MG63 (cell line): ENCODE measurements at regions not wholly inside any gene's neighbourhood (a gene's known extent, or its start where the extent isn't known, plus 50 kb on each side); places are given as distances from the start of the nearest gene placed in this dataset.

ENCODE experiments used
- DNase-seq: peaks from one replicate; pipeline ENCODE4 v3.0.0-alpha.2; 2020
- H3K27me3 ChIP-seq: fragments of 250-450 bp; sonication (Bioruptor Pico); 2 replicates; pipeline ENCODE4 v1.5.1; 2020; ENCODE audit warnings: mild to moderate bottlenecking, moderate library complexity
- H3K36me3 ChIP-seq: fragments of 250-450 bp; sonication (Bioruptor Pico); 2 replicates; pipeline ENCODE4 v1.5.1; 2020; ENCODE audit warnings: mild to moderate bottlenecking, moderate library complexity
- H3K4me3 ChIP-seq: fragments of 250-450 bp; sonication (Bioruptor Pico); 2 replicates; pipeline ENCODE4 v1.5.1; 2020; ENCODE audit warnings: mild to moderate bottlenecking, moderate library complexity
- H3K9me3 ChIP-seq: fragments of 250-450 bp; sonication (Bioruptor Pico); 2 replicates; pipeline ENCODE4 v1.5.1; 2020; ENCODE audit warnings: mild to moderate bottlenecking, moderate library complexity

GRCh38 chr13:72657379-72657778 is 70.0 kb downstream of the MZT1 start:
- Histone ChIP-seq H3K4me3 (no peak overlapping the region), H3K36me3 (no peaks in the 10 kb centered on the region), H3K27me3 (no peaks in the 10 kb centered on the region), H3K9me3 (no peaks in the 10 kb centered on the region)
- DNase-seq = no peak

- no peaks in the 10 kb centered on the region for H3K36me3 ChIP-seq
- H3K27me3 ChIP-seq = no peaks in the 10 kb centered on the region
- no peak for DNase-seq
- no peaks in the 10 kb centered on the region for H3K9me3 ChIP-seq
- H3K4me3 ChIP-seq = no peak overlapping the region
Measured at GRCh38 chr13:72656357-72656756, 71.1 kb downstream of the MZT1 start.

- DNase-seq = no peak
- Histone ChIP-seq H3K36me3 (no peaks in the 10 kb centered on the region), H3K4me3 (no peak overlapping the region), H3K27me3 (peaks cover 4% of the 10 kb centered on the region; the same call in 1 of the 2 replicates), H3K9me3 (no peaks in the 10 kb centered on the region)
Measured at GRCh38 chr13:72653506-72653905, 73.9 kb downstream of the MZT1 start.

- H3K9me3 ChIP-seq = no peaks in the 10 kb centered on the region
- no peak overlapping the region for H3K4me3 ChIP-seq
- H3K36me3 ChIP-seq = no peaks in the 10 kb centered on the region
- peaks cover 4% of the 10 kb centered on the region; the same call in 1 of the 2 replicates for H3K27me3 ChIP-seq
- DNase-seq = no peak
Measured at GRCh38 chr13:72652681-72653080, 74.7 kb downstream of the MZT1 start.

- Histone ChIP-seq H3K36me3 (no peaks in the 10 kb centered on the region), H3K4me3 (no peak overlapping the region), H3K27me3 (peaks cover 4% of the 10 kb centered on the region; the same call in 1 of the 2 replicates), H3K9me3 (no peaks in the 10 kb centered on the region)
- DNase-seq = no peak
Measured at GRCh38 chr13:72651144-72651543, 76.3 kb downstream of the MZT1 start.

GRCh38 chr13:72650051-72650700 is 77.3 kb downstream of the MZT1 start:
- Histone ChIP-seq H3K27me3 (peaks cover 4% of the 10 kb centered on the region; the same call in 1 of the 2 replicates), H3K4me3 (no peak overlapping the region), H3K9me3 (no peaks in the 10 kb centered on the region), H3K36me3 (no peaks in the 10 kb centered on the region)
- DNase-seq = no peak

- no peak overlapping the region for H3K4me3 ChIP-seq
- peaks cover 4% of the 10 kb centered on the region; the same call in 1 of the 2 replicates for H3K27me3 ChIP-seq
- DNase-seq = no peak
- H3K9me3 ChIP-seq = no peaks in the 10 kb centered on the region
- H3K36me3 ChIP-seq = no peaks in the 10 kb centered on the region
Measured at GRCh38 chr13:72648513-72649065, 78.8 kb downstream of the MZT1 start.

GRCh38 chr13:72647422-72647821 is 80.0 kb downstream of the MZT1 start:
- no peaks in the 10 kb centered on the region for H3K9me3 ChIP-seq
- H3K27me3 ChIP-seq = peaks cover 4% of the 10 kb centered on the region; the same call in 1 of the 2 replicates
- no peak for DNase-seq
- H3K4me3 ChIP-seq = no peak overlapping the region
- H3K36me3 ChIP-seq = no peaks in the 10 kb centered on the region

- H3K27me3 ChIP-seq = peaks cover 4% of the 10 kb centered on the region; the same call in 1 of the 2 replicates
- H3K4me3 ChIP-seq = no peak overlapping the region
- no peaks in the 10 kb centered on the region for H3K36me3 ChIP-seq
- H3K9me3 ChIP-seq = no peaks in the 10 kb centered on the region
- DNase-seq = no peak
Measured at GRCh38 chr13:72645521-72645920, 81.9 kb downstream of the MZT1 start.

GRCh38 chr13:72643311-72643989 is 84.0 kb downstream of the MZT1 start:
- no peaks in the 10 kb centered on the region for H3K27me3 ChIP-seq
- H3K4me3 ChIP-seq = no peak overlapping the region
- no peaks in the 10 kb centered on the region for H3K9me3 ChIP-seq
- peak; percentile 17 for DNase-seq
- H3K36me3 ChIP-seq = no peaks in the 10 kb centered on the region

- no peaks in the 10 kb centered on the region for H3K9me3 ChIP-seq
- no peak for DNase-seq
- no peaks in the 10 kb centered on the region for H3K27me3 ChIP-seq
- no peak overlapping the region for H3K4me3 ChIP-seq
- no peaks in the 10 kb centered on the region for H3K36me3 ChIP-seq
Measured at GRCh38 chr13:72639377-72639776, 88.1 kb downstream of the MZT1 start.

GRCh38 chr13:72638059-72638815 is 89.2 kb downstream of the MZT1 start:
- H3K27me3 ChIP-seq = no peaks in the 10 kb centered on the region
- H3K9me3 ChIP-seq = no peaks in the 10 kb centered on the region
- H3K4me3 ChIP-seq = no peak overlapping the region
- no peaks in the 10 kb centered on the region for H3K36me3 ChIP-seq
- no peak for DNase-seq

- Histone ChIP-seq H3K9me3 (no peaks in the 10 kb centered on the region), H3K4me3 (no peak overlapping the region), H3K36me3 (no peaks in the 10 kb centered on the region), H3K27me3 (no peaks in the 10 kb centered on the region)
- DNase-seq = no peak
Measured at GRCh38 chr13:72637561-72637960, 89.9 kb downstream of the MZT1 start.

GRCh38 chr13:72634859-72635258 is 92.6 kb downstream of the MZT1 start:
- Histone ChIP-seq H3K4me3 (no peak overlapping the region), H3K36me3 (no peaks in the 10 kb centered on the region), H3K27me3 (no peaks in the 10 kb centered on the region), H3K9me3 (no peaks in the 10 kb centered on the region)
- DNase-seq = no peak

GRCh38 chr13:72622546-72622945 is 104.9 kb downstream of the MZT1 start:
- H3K9me3 ChIP-seq = no peaks in the 10 kb centered on the region
- H3K36me3 ChIP-seq = no peaks in the 10 kb centered on the region
- H3K4me3 ChIP-seq = no peak overlapping the region
- H3K27me3 ChIP-seq = no peaks in the 10 kb centered on the region
- DNase-seq = no peak

GRCh38 chr13:72620874-72621273 is 106.6 kb downstream of the MZT1 start:
- Histone ChIP-seq H3K36me3 (no peaks in the 10 kb centered on the region), H3K27me3 (no peaks in the 10 kb centered on the region), H3K4me3 (no peak overlapping the region), H3K9me3 (no peaks in the 10 kb centered on the region)
- DNase-seq = no peak

GRCh38 chr13:72617951-72618350 is 109.5 kb downstream of the MZT1 start:
- no peak for DNase-seq
- no peaks in the 10 kb centered on the region for H3K36me3 ChIP-seq
- H3K4me3 ChIP-seq = no peak overlapping the region
- no peaks in the 10 kb centered on the region for H3K27me3 ChIP-seq
- no peaks in the 10 kb centered on the region for H3K9me3 ChIP-seq
